Upper lobe of left lung (tissue), 6 donors: ENCODE measurements at regions not wholly inside any gene's neighbourhood (a gene's known extent, or its start where the extent isn't known, plus 50 kb on each side); places are given as distances from the start of the nearest gene placed in this dataset.

Source experiments
- ATAC-seq, 2 donors: fragments of 200-7000 bp; cut with Tn5 transposase; one replicate each; pipeline ENCODE4 v1.9.1; 2022; ENCODE audit warnings: mild to moderate bottlenecking in 2 of 2, moderate library complexity in 2 of 2; ENCODE audit not compliant: low FRiP score in 2 of 2
- DNase-seq, 2 donors: peaks; one replicate each; pipeline ENCODE4 v3.0.0-alpha.2; 2019 to 2020
- H3K27ac ChIP-seq, 4 donors: fragments of 200-600 bp; sonication (generic); one replicate each; pipeline ENCODE4 v1.5.1; 2016 to 2019
- H3K27me3 ChIP-seq, 4 donors: fragments of 200-600 bp; sonication (generic); one replicate each; pipeline ENCODE4 v1.5.1; 2017 to 2019
- H3K36me3 ChIP-seq, 4 donors: fragments of 200-600 bp; sonication (generic); one replicate each; pipeline ENCODE4 v1.5.1; 2016 to 2019
- H3K4me1 ChIP-seq, 4 donors: fragments of 200-600 bp; sonication (generic); one replicate each; pipeline ENCODE4 v1.5.1; 2018 to 2019
- H3K4me3 ChIP-seq, 4 donors: fragments of 200-600 bp; sonication (generic); one replicate each; pipeline ENCODE4 v1.5.1; 2017 to 2019; ENCODE audit warnings: mild to moderate bottlenecking in 2 of 4, moderate library complexity in 1 of 4
- H3K9me3 ChIP-seq, 4 donors: fragments of 200-600 bp; sonication (generic); one replicate each; pipeline ENCODE4 v1.5.1; 2018 to 2019
- EP300 ChIP-seq, 4 donors: sonication (generic); formaldehyde crosslinking; IDR thresholded peaks; one replicate each; pipeline ENCODE4 v1.5.1; 2017; ENCODE audit warnings: antibody characterized with exemption in 4 of 4, control low read depth in 2 of 4
- POLR2A ChIP-seq, 4 donors: fragments of 450-650 bp; IDR thresholded peaks; one replicate each; pipeline ENCODE4 v1.5.1; 2016 to 2017; ENCODE audit warnings: antibody characterized with exemption in 4 of 4, mild to moderate bottlenecking in 2 of 4
- POLR2AphosphoS5 ChIP-seq, 2 donors: sonication (generic); formaldehyde crosslinking; IDR thresholded peaks; one replicate each; pipeline ENCODE4 v1.5.1; 2017; ENCODE audit warnings: antibody characterized with exemption in 2 of 2
- WGBS, 2 donors: methylation state at CpG; one replicate each; pipeline ENCODE4 v1.1.5; 2017 to 2018; 5-methylcytosine and 5-hydroxymethylcytosine counted together
- TF ChIP-seq, protein P1 (sequence below), 6 experiments: fragments of 450-650 bp in 4 of 6; fragments of 200-600 bp in 2 of 6; sonication (generic) in 2 of 6; IDR thresholded peaks; one replicate each; pipeline ENCODE4 v1.5.1; 2016 to 2019; ENCODE audit warnings: antibody characterized with exemption in 6 of 6
- donor health status: DM: no; HTN: no; CAD: no; lungs with moderate emphysema.
- donor health status: DM: no; HTN: yes; CAD: no; lungs with severe emphysema.

DNA sequence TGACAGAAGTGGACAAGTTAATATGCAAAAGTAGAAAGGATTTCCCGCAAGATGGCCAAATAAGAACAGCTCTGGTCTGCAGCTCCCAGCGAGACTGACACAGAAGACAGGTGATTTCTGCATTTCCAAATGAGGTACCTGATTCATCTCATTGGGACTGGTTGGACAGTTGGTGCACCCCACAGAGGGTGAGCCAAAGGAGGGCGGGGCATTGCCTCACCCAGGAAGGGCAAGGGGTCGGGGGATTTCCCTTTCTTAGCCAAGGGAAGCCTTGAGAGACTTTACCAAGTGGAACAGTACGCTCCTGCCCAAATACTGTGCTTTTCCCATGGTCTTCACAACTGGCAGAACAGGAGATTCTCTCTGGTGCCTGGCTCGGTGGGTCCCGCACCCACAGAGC lies 191.3 kb downstream of the ALG10B start:
- Histone ChIP-seq H3K9me3 (no peaks in the 10 kb centered on the region), H3K4me1 (no peaks in the 10 kb centered on the region), H3K27ac (no peak overlapping the region), H3K36me3 (no peaks in the 10 kb centered on the region), H3K4me3 (no peak overlapping the region), H3K27me3 (no peaks in the 10 kb centered on the region)
- TF ChIP-seq, protein P1, sequence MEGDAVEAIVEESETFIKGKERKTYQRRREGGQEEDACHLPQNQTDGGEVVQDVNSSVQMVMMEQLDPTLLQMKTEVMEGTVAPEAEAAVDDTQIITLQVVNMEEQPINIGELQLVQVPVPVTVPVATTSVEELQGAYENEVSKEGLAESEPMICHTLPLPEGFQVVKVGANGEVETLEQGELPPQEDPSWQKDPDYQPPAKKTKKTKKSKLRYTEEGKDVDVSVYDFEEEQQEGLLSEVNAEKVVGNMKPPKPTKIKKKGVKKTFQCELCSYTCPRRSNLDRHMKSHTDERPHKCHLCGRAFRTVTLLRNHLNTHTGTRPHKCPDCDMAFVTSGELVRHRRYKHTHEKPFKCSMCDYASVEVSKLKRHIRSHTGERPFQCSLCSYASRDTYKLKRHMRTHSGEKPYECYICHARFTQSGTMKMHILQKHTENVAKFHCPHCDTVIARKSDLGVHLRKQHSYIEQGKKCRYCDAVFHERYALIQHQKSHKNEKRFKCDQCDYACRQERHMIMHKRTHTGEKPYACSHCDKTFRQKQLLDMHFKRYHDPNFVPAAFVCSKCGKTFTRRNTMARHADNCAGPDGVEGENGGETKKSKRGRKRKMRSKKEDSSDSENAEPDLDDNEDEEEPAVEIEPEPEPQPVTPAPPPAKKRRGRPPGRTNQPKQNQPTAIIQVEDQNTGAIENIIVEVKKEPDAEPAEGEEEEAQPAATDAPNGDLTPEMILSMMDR (IDR thresholded peaks at IDR 0.05) = no peak
- no peak for TF ChIP-seq POLR2AphosphoS5 (IDR thresholded peaks at IDR 0.05)
- no peak for TF ChIP-seq POLR2A (IDR thresholded peaks at IDR 0.05)
- no peak for TF ChIP-seq EP300 (IDR thresholded peaks at IDR 0.05)
- no peak for ATAC-seq
- WGBS, 2 donors = 83 to 87% methylated on average over 4 to 7 of the region's 7 CpGs
- no peak for DNase-seq

DNA sequence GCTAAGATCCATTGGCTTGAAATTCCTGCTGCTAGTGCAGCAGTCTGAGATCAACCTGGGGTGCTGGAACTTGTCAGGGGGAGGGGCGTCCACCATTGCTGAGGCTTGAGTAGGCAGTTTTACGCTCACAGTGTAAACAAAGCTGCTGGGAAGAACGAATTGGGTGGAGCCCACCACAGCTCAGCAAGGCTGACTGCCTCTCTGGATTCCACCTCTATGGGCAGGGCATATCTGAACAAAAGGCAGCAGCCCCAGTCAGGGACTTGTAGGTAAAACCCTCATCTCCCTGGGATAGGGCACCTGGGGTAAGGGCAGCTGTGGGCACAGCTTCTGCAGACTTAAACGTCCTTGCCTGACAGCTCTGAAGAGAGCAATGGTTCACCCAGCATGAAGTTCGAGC lies 191.7 kb downstream of the ALG10B start:
- WGBS, 2 donors = 33 to 50% methylated on average over 5 of the region's 5 CpGs
- H3K27ac ChIP-seq = no peak overlapping the region
- H3K27me3 ChIP-seq = no peaks in the 10 kb centered on the region
- DNase-seq (peak in 1 of 2 donors; percentile 21), ATAC-seq (no peak)
- H3K4me3 ChIP-seq = no peak overlapping the region
- H3K36me3 ChIP-seq = no peaks in the 10 kb centered on the region
- no peaks in the 10 kb centered on the region for H3K9me3 ChIP-seq
- TF ChIP-seq, protein P1 (IDR thresholded peaks at IDR 0.05) = no peak
- TF ChIP-seq POLR2AphosphoS5 (IDR thresholded peaks at IDR 0.05) (no peak), EP300 (IDR thresholded peaks at IDR 0.05) (no peak), POLR2A (IDR thresholded peaks at IDR 0.05) (no peak)
- no peaks in the 10 kb centered on the region for H3K4me1 ChIP-seq

DNA sequence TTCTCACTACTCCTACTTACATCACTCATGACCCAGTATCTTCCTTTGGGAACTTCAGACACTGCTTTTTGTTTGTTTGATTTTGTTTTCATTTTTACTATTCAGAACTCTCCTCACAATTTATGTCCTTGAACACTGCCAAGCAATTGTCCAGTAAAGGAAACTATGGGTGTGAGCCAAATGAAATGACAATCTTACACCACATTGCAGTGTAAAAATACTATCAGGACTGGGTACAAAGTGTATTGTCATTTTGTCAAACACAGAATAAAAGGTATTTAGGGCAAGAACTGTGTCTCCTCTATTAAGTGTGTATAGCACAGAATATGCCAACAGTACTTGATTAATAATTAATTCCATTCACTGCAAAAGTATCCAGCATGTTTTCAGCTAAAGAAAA lies 199.3 kb downstream of the ALG10B start:
- Histone ChIP-seq H3K4me3 (no peak overlapping the region), H3K27ac (peak overlapping the region in 1 of 4 donors; percentile 17), H3K36me3 (no peaks in the 10 kb centered on the region), H3K4me1 (peaks cover 0 to 5% (median 1%) of the 10 kb centered on the region in 4 donors), H3K27me3 (no peaks in the 10 kb centered on the region), H3K9me3 (no peaks in the 10 kb centered on the region)
- DNase-seq (no peak), ATAC-seq (no peak)
- TF ChIP-seq POLR2A (IDR thresholded peaks at IDR 0.05) = no peak
- no peak for TF ChIP-seq EP300 (IDR thresholded peaks at IDR 0.05)
- TF ChIP-seq POLR2AphosphoS5 (IDR thresholded peaks at IDR 0.05) = no peak
- TF ChIP-seq, protein P1 (IDR thresholded peaks at IDR 0.05) = no peak

DNA sequence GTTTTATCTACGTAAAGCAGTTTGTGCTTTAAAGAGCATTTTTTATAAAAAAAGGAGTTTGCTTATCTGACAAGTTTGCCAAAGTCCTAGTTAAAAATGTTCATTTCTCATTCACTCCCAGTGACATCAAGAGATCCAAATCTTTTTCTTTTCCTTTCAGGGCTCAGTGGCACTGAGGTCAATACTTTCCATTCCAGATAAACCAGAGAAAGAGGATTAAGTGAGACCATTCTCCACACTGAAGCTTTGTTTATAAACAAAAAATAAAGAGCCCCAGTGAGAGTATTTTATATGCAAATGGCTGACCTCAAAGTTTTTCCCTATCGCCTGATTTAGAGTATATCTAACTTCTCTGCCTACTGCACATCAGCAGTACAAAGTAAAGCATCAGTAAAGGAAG lies 199.8 kb downstream of the ALG10B start:
- Histone ChIP-seq H3K27ac (no peak overlapping the region), H3K36me3 (no peaks in the 10 kb centered on the region), H3K27me3 (no peaks in the 10 kb centered on the region), H3K4me1 (peaks cover 0 to 5% (median 1%) of the 10 kb centered on the region in 4 donors), H3K9me3 (no peaks in the 10 kb centered on the region), H3K4me3 (no peak overlapping the region)
- no peak for ATAC-seq
- no peak for DNase-seq
- TF ChIP-seq POLR2A (IDR thresholded peaks at IDR 0.05) (no peak), POLR2AphosphoS5 (IDR thresholded peaks at IDR 0.05) (no peak), EP300 (IDR thresholded peaks at IDR 0.05) (no peak)
- TF ChIP-seq, protein P1 (IDR thresholded peaks at IDR 0.05) = no peak
- 47 to 55% methylated on average over 2 of the region's 2 CpGs for WGBS, 2 donors

DNA sequence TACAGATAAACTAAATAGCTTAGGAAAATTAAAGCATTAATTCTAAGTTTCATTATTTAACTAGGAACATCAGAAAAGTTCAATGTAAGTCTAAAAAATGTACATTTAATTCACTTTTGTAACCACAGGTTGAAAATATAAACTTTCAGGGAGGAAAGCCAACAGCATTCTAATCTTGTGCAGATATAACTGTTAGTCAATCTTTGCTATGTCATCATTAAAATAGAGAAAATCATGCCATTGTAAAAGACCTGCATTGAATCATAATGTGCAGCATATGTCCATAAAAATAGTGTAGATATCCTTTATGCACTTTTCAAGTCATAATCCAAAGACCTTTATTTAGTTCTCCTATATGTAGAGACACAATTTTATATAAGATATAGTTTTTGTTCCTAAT lies 207.3 kb downstream of the ALG10B start:
- ATAC-seq = no peak
- no peaks in the 10 kb centered on the region for H3K27me3 ChIP-seq
- no peaks in the 10 kb centered on the region for H3K9me3 ChIP-seq
- TF ChIP-seq POLR2AphosphoS5 (IDR thresholded peaks at IDR 0.05) = no peak
- TF ChIP-seq, protein P1 (IDR thresholded peaks at IDR 0.05) = no peak
- no peak for TF ChIP-seq EP300 (IDR thresholded peaks at IDR 0.05)
- no peak for TF ChIP-seq POLR2A (IDR thresholded peaks at IDR 0.05)
- no peaks in the 10 kb centered on the region for H3K36me3 ChIP-seq
- H3K4me3 ChIP-seq = no peak overlapping the region
- DNase-seq = no peak
- no peaks in the 10 kb centered on the region for H3K4me1 ChIP-seq
- H3K27ac ChIP-seq = no peak overlapping the region
